Astrocyte of the spinal cord (primary cell): ENCODE measurements at regions not wholly inside any gene's neighbourhood (a gene's known extent, or its start where the extent isn't known, plus 50 kb on each side); places are given as distances from the start of the nearest gene placed in this dataset.

Source experiments
- DNase-seq: peaks from one replicate; pipeline ENCODE4 v3.0.0; 2011; ENCODE audit warnings: low read depth, low spot score
- H3K4me3 ChIP-seq: 2 replicates; pipeline ENCODE4 v1.5.1; 2011; ENCODE audit warnings: low read depth, mild to moderate bottlenecking, low read length, moderate library complexity
- in situ Hi-C: cut with HindIII; loops from 2 replicates; pipeline ENCODE4 v1.10.0; 2017; ENCODE audit warnings: low sequenced_read_pairs
- TF ChIP-seq, protein P1 (sequence below): IDR thresholded peaks from 2 replicates; pipeline ENCODE4 v1.5.1; 2012; ENCODE audit warnings: low read depth, mild to moderate bottlenecking, low read length, inconsistent platforms

- no peak overlapping the region for H3K4me3 ChIP-seq
- in situ Hi-C loops: no loop called here
- TF ChIP-seq, protein P1, sequence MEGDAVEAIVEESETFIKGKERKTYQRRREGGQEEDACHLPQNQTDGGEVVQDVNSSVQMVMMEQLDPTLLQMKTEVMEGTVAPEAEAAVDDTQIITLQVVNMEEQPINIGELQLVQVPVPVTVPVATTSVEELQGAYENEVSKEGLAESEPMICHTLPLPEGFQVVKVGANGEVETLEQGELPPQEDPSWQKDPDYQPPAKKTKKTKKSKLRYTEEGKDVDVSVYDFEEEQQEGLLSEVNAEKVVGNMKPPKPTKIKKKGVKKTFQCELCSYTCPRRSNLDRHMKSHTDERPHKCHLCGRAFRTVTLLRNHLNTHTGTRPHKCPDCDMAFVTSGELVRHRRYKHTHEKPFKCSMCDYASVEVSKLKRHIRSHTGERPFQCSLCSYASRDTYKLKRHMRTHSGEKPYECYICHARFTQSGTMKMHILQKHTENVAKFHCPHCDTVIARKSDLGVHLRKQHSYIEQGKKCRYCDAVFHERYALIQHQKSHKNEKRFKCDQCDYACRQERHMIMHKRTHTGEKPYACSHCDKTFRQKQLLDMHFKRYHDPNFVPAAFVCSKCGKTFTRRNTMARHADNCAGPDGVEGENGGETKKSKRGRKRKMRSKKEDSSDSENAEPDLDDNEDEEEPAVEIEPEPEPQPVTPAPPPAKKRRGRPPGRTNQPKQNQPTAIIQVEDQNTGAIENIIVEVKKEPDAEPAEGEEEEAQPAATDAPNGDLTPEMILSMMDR: no peak
- no peak for DNase-seq
These were observed 84.4 kb upstream of the SIX2 start for GRCh38 chr2:45093663-45094062.

DNA sequence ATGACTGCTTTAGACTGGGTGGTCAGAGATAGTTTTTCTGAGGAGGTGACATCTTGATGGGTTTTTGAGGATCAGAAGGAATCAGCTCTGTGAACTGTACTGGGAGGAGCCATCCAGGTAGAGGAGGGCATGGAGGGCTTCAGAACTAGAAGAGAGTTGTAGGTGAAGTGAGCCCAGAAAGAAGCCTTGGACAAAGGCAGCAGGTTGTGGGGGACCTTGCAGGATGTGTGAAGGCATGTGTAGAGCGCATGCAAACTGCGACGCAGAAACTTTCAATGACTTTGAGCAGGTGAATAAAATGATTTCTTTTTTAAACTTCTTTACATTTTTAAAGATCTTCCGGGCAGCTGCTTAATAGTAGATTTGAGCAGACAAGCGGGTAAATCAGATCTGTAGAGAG is 83.9 kb upstream of the SIX2 start:
- TF ChIP-seq, protein P1: no peak
- no peak for DNase-seq
- in situ Hi-C loops: no loop called here
- no peak overlapping the region for H3K4me3 ChIP-seq

DNA sequence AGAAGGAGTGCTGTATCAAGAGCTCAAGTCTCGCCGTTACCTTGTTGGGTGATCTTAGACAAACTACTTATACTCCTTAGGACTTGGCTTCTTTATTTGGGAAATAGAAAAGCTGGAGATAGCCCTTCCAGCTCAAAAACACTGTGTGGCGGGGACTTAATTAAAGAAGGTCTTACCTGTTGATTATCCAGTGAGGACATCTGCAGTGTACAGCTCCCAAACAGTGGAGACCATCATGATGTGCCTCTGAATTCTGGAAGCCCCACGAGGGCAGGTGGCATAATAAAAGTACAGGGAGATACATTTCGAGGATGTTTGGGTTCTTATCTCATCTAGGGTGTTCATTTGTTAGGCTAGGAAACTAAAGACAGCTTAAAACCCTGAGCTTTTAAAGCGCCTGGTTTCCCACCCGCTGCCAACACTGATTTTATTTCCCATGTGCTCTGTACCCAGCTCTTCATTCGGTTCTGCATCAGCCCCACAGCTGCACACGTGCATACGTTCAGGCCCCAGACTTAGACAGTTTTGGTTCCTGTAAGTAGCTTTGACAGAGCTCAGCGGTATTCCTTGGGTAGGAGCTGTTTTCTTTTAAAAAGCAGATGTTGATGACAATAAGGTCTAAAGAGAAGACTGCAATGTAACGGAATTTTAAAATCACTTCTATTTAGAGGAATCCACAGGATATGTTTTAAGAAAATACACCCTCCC is 80.5 kb upstream of the SIX2 start:
- no peak for DNase-seq
- TF ChIP-seq, protein P1: no peak
- H3K4me3 ChIP-seq: no peak overlapping the region
- in situ Hi-C loops: no loop called here

- DNase-seq: no peak
- TF ChIP-seq, protein P1: no peak
- H3K4me3 ChIP-seq: no peak overlapping the region
- in situ Hi-C loops: no loop called here
These were observed 76.2 kb upstream of the SIX2 start for GRCh38 chr2:45085487-45085886.

GRCh38 chr2:45084361-45085020 is 75.2 kb upstream of the SIX2 start:
- no peak overlapping the region for H3K4me3 ChIP-seq
- in situ Hi-C loops: no loop called here
- no peak for DNase-seq
- TF ChIP-seq, protein P1: no peak

- no peak overlapping the region for H3K4me3 ChIP-seq
- DNase-seq: no peak
- in situ Hi-C loops: no loop called here
- TF ChIP-seq, protein P1: no peak
These were observed 73.9 kb upstream of the SIX2 start for GRCh38 chr2:45083175-45083574.
